Neural cell (in vitro differentiated cells): ENCODE measurements at regions not wholly inside any gene's neighbourhood (a gene's known extent, or its start where the extent isn't known, plus 50 kb on each side); places are given as distances from the start of the nearest gene placed in this dataset.
"Not testable (repeated sequence)": the region's sequence is repeated elsewhere in the genome, so short reads cannot be mapped to it uniquely, and the experiment has no call there.

Experiments used
- H2AFZ ChIP-seq: fragments of 200-600, 300-800 bp; sonication (generic), shearing (Covaris generic); 2 replicates; pipeline ENCODE4 v1.6.0; 2014; ENCODE audit warnings: low read depth, mild to moderate bottlenecking, antibody characterized with exemption, low read length, moderate library complexity
- H3F3A ChIP-seq: fragments of 200-600 bp; shearing (Covaris generic); 2 replicates; pipeline ENCODE4 v1.6.1; 2016; ENCODE audit warnings: mild to moderate bottlenecking, moderate library complexity, mixed read lengths, antibody characterized with exemption, low read length; ENCODE audit not compliant: insufficient read depth, poor library complexity, severe bottlenecking
- H3K27ac ChIP-seq: fragments of 200-600, 300-800 bp; sonication (generic), shearing (Covaris generic); 2 replicates; pipeline ENCODE4 v1.5.1; 2014; ENCODE audit warnings: mild to moderate bottlenecking, low read length, moderate library complexity
- H3K27me3 ChIP-seq: fragments of 300-800, 200-600 bp; sonication (generic), shearing (Covaris generic); 2 replicates; pipeline ENCODE4 v1.6.0; 2014; ENCODE audit warnings: mild to moderate bottlenecking, low read depth, low read length, moderate library complexity; ENCODE audit not compliant: insufficient read depth
- H3K36me3 ChIP-seq: fragments of 300-800, 200-600 bp; sonication (generic), shearing (Covaris generic); 2 replicates; pipeline ENCODE4 v1.5.1; 2014; ENCODE audit warnings: mild to moderate bottlenecking, antibody characterized with exemption, low read length, moderate library complexity; ENCODE audit not compliant: insufficient read depth
- H3K4me2 ChIP-seq: fragments of 300-800, 200-600 bp; sonication (generic), shearing (Covaris generic); 2 replicates; pipeline ENCODE4 v1.6.0; 2014; ENCODE audit warnings: mild to moderate bottlenecking, low read length
- H3K4me3 ChIP-seq: fragments of 300-800, 200-600 bp; sonication (generic), shearing (Covaris generic); 2 replicates; pipeline ENCODE4 v1.5.1; 2014; ENCODE audit warnings: mild to moderate bottlenecking, low read length, moderate library complexity
- H3K79me2 ChIP-seq: fragments of 200-600 bp; shearing (Covaris generic); replicated peaks from 2 replicates; pipeline ENCODE4 v1.6.0; 2014; ENCODE audit warnings: mild to moderate bottlenecking, low read length, moderate library complexity; ENCODE audit not compliant: insufficient read depth
- H3K9ac ChIP-seq: fragments of 300-800, 200-600 bp; sonication (generic), shearing (Covaris generic); 2 replicates; pipeline ENCODE4 v1.6.1; 2016; ENCODE audit warnings: mild to moderate bottlenecking, low read length, mixed read lengths
- H3K9me2 ChIP-seq: fragments of 200-600 bp; shearing (Covaris generic); 2 replicates; pipeline ENCODE4 v1.6.1; 2016; ENCODE audit warnings: mild to moderate bottlenecking, low read length, mixed read lengths; ENCODE audit not compliant: insufficient read depth
- H3K9me3 ChIP-seq: fragments of 200-600, 300-800 bp; sonication (generic), shearing (Covaris generic); 2 replicates; pipeline ENCODE4 v1.6.1; 2016; ENCODE audit warnings: mild to moderate bottlenecking, mixed run types, low read length, moderate library complexity, mixed read lengths
- H4K20me1 ChIP-seq: fragments of 200-600 bp; shearing (Covaris generic); 2 replicates; pipeline ENCODE4 v1.6.1; 2016; ENCODE audit warnings: mild to moderate bottlenecking, mixed run types; ENCODE audit not compliant: insufficient read depth

DNA sequence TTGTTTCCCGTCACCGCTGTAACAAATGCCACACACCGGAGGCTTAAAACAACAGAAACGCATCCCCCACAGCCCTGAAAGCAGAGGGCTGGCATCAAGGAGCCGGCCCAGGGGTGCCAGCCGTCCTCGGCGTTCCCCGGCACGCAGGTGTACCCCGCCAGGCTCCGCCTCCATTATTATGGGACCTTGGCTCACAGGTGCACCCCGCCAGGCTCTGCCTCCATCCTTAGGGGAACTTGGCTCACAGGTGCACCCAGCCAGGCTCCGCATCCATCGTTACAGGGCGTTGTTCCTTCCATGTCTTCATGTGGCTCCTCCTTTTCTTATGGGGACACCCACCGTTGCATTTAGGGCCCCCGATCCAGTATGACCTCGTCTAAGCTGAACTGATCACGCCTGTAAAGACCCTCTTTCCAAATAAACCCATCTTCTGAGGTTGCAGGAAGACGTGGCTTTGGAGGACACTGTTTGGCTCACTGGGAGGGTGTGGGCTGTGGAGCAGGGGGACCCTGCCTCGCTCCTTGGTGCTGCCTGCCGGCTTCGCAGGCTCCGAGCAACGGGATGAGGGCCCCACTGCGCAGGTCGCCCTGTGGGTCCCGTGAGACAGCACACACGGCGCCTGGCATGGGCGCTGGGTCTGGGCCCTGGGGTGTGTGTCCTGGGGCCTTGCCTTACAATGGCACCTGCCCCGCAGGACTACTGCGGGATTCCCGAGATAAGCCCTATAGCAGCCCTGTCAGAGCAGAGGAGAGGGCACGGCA is 154.9 kb upstream of the ZNF469 start:
- not testable (repeated sequence) for H3K36me3 ChIP-seq, H3K9ac ChIP-seq

GRCh38 chr16:88228751-88229150 is 154.0 kb upstream of the ZNF469 start:
- H3K4me3 ChIP-seq, H3K9me3 ChIP-seq, H4K20me1 ChIP-seq, H3K27ac ChIP-seq, H3F3A ChIP-seq, H3K9me2 ChIP-seq, H3K9ac ChIP-seq, H2AFZ ChIP-seq, H3K27me3 ChIP-seq, H3K79me2 ChIP-seq, H3K4me2 ChIP-seq, H3K36me3 ChIP-seq: not testable (repeated sequence)

More for the DNA sequence above, 154.9 kb upstream of the ZNF469 start:
- H3K9me3 ChIP-seq, H3K4me3 ChIP-seq, H4K20me1 ChIP-seq, H2AFZ ChIP-seq, H3K4me2 ChIP-seq, H3K9me2 ChIP-seq, H3K79me2 ChIP-seq, H3F3A ChIP-seq, H3K27me3 ChIP-seq, H3K27ac ChIP-seq: not testable (repeated sequence)

GRCh38 chr16:88229710-88230109 is 153.0 kb upstream of the ZNF469 start:
- H3K9ac ChIP-seq, H3K9me2 ChIP-seq, H3K4me3 ChIP-seq, H4K20me1 ChIP-seq, H3K9me3 ChIP-seq, H3K27me3 ChIP-seq, H3K27ac ChIP-seq, H3K36me3 ChIP-seq, H3K4me2 ChIP-seq, H3F3A ChIP-seq, H2AFZ ChIP-seq, H3K79me2 ChIP-seq: not testable (repeated sequence)

GRCh38 chr16:88230276-88230966 is 152.3 kb upstream of the ZNF469 start:
- H3K9me2 ChIP-seq, H3F3A ChIP-seq, H3K4me2 ChIP-seq, H3K27me3 ChIP-seq, H4K20me1 ChIP-seq, H3K9ac ChIP-seq, H3K36me3 ChIP-seq, H3K79me2 ChIP-seq, H3K9me3 ChIP-seq, H3K4me3 ChIP-seq, H2AFZ ChIP-seq, H3K27ac ChIP-seq: not testable (repeated sequence)

- not testable (repeated sequence) for H2AFZ ChIP-seq, H4K20me1 ChIP-seq, H3K79me2 ChIP-seq, H3K9me3 ChIP-seq, H3K9ac ChIP-seq, H3F3A ChIP-seq, H3K9me2 ChIP-seq, H3K27ac ChIP-seq, H3K4me3 ChIP-seq, H3K27me3 ChIP-seq, H3K36me3 ChIP-seq, H3K4me2 ChIP-seq
These were observed 151.7 kb upstream of the ZNF469 start for GRCh38 chr16:88230967-88231615.

GRCh38 chr16:88231839-88232238 is 150.9 kb upstream of the ZNF469 start:
- H3K79me2 ChIP-seq, H2AFZ ChIP-seq, H3K36me3 ChIP-seq, H3K9ac ChIP-seq, H3K27me3 ChIP-seq, H3F3A ChIP-seq, H3K9me3 ChIP-seq, H4K20me1 ChIP-seq, H3K4me2 ChIP-seq, H3K9me2 ChIP-seq, H3K27ac ChIP-seq, H3K4me3 ChIP-seq: not testable (repeated sequence)

GRCh38 chr16:88232401-88233258 is 150.1 kb upstream of the ZNF469 start:
- not testable (repeated sequence) for H3K4me2 ChIP-seq, H3K9ac ChIP-seq, H3K9me3 ChIP-seq, H3K27ac ChIP-seq, H2AFZ ChIP-seq, H4K20me1 ChIP-seq, H3K4me3 ChIP-seq, H3K79me2 ChIP-seq, H3K36me3 ChIP-seq, H3K9me2 ChIP-seq, H3F3A ChIP-seq, H3K27me3 ChIP-seq
